ENCODE measurements at regions not wholly inside any gene's neighbourhood (a gene's known extent, or its start where the extent isn't known, plus 50 kb on each side); places are given as distances from the start of the nearest gene placed in this dataset.

GRCh38 chr5:173765661-173766060, 122.5 kb upstream of the CPEB4 start:
- TF ChIP-seq CTCF (IDR thresholded peaks at IDR 0.05) (no peak), POLR2A (IDR thresholded peaks at IDR 0.05) (no peak)

Data from body of pancreas (tissue), 4 donors.